ENCODE measurements at regions not wholly inside any gene's neighbourhood (a gene's known extent, or its start where the extent isn't known, plus 50 kb on each side); places are given as distances from the start of the nearest gene placed in this dataset.

GRCh38 chr2:188647430-188648070 lies 326.6 kb upstream of the COL3A1 start:
- TF ChIP-seq CTCF (IDR thresholded peaks at IDR 0.05) (no peak), POLR2A (IDR thresholded peaks at IDR 0.05) (no peak)
